Loucy (cell line): ENCODE measurements at regions not wholly inside any gene's neighbourhood (a gene's known extent, or its start where the extent isn't known, plus 50 kb on each side); places are given as distances from the start of the nearest gene placed in this dataset.
"Not testable (repeated sequence)": the region's sequence is repeated elsewhere in the genome, so short reads cannot be mapped to it uniquely, and the experiment has no call there.

Experiments used
- H2AFZ ChIP-seq: fragments of 200-600 bp; sonication (generic); 2 replicates; pipeline ENCODE4 v1.6.0; 2016; ENCODE audit warnings: antibody characterized with exemption, mild to moderate bottlenecking, low read length, moderate library complexity
- H3F3A ChIP-seq: fragments of 200-600 bp; 2 replicates; pipeline ENCODE4 v1.6.0; 2016; ENCODE audit warnings: antibody characterized with exemption, low read depth, mild to moderate bottlenecking
- H3K27me3 ChIP-seq: fragments of 200-600 bp; sonication (generic); 2 replicates; pipeline ENCODE4 v1.6.1; 2014; ENCODE audit warnings: low read length, mild to moderate bottlenecking; ENCODE audit not compliant: insufficient read depth, poor library complexity, severe bottlenecking
- H3K36me3 ChIP-seq: fragments of 200-600 bp; sonication (generic); 2 replicates; pipeline ENCODE4 v1.6.1; 2016; ENCODE audit warnings: low read length; ENCODE audit not compliant: insufficient read depth
- H3K4me1 ChIP-seq: fragments of 200-600 bp; sonication (generic); 2 replicates; pipeline ENCODE4 v1.5.1; 2014; ENCODE audit warnings: low read length, mild to moderate bottlenecking; ENCODE audit not compliant: insufficient read depth, poor library complexity, severe bottlenecking
- H3K4me2 ChIP-seq: fragments of 200-600 bp; sonication (generic); 2 replicates; pipeline ENCODE4 v1.6.0; 2014; ENCODE audit warnings: antibody characterized with exemption, low read length, low read depth, mild to moderate bottlenecking; ENCODE audit not compliant: poor library complexity, severe bottlenecking
- H3K4me3 ChIP-seq: fragments of 200-600 bp; sonication (generic); 2 replicates; pipeline ENCODE4 v1.5.1; 2014; ENCODE audit warnings: low read length, mild to moderate bottlenecking, mixed read lengths; ENCODE audit not compliant: poor library complexity, severe bottlenecking
- H3K79me2 ChIP-seq: fragments of 200-600 bp; sonication (generic); 2 replicates; pipeline ENCODE4 v1.6.1; 2014; ENCODE audit warnings: low read length; ENCODE audit not compliant: insufficient read depth
- H3K9ac ChIP-seq: fragments of 200-600 bp; sonication (generic); 2 replicates; pipeline ENCODE4 v1.6.0; 2014; ENCODE audit warnings: mild to moderate bottlenecking, low read depth, low read length, moderate library complexity; ENCODE audit not compliant: poor library complexity, severe bottlenecking
- H3K9me2 ChIP-seq: fragments of 200-600 bp; sonication (generic); replicated peaks from 2 replicates; pipeline ENCODE4 v1.6.1; 2016; ENCODE audit warnings: low read depth, low read length, mixed read lengths
- H3K9me3 ChIP-seq: fragments of 200-600 bp; sonication (generic); 2 replicates; pipeline ENCODE4 v1.6.1; 2014; ENCODE audit warnings: mild to moderate bottlenecking, antibody characterized with exemption, low read length, low read depth; ENCODE audit not compliant: insufficient read depth
- H4K20me1 ChIP-seq: fragments of 200-600 bp; sonication (generic); 2 replicates; pipeline ENCODE4 v1.6.0; 2014; ENCODE audit warnings: antibody characterized with exemption, low read length, mild to moderate bottlenecking; ENCODE audit not compliant: insufficient read depth, poor library complexity, severe bottlenecking
- CTCF ChIP-seq: fragments of 200-600 bp; sonication (generic); conservative IDR thresholded peaks from 2 replicates; pipeline ENCODE4 v1.5.1; 2014; ENCODE audit warnings: mild to moderate bottlenecking, antibody characterized with exemption, low read length
- EZH2phosphoT487 ChIP-seq: fragments of 200-600 bp; IDR thresholded peaks from 2 replicates; pipeline ENCODE4 v1.6.1; 2018; ENCODE audit warnings: antibody characterized with exemption, mild to moderate bottlenecking, moderate library complexity, borderline replicate concordance

GRCh38 chr2:216987252-216987821, 127.5 kb upstream of the TNP1 start:
- Histone ChIP-seq H3K9ac (no peak overlapping the region), H3K4me1 (no peaks in the 10 kb centered on the region), H3K36me3 (no peaks in the 10 kb centered on the region), H3K4me3 (no peak overlapping the region), H2AFZ (no peak overlapping the region), H3K9me3 (no peaks in the 10 kb centered on the region), H3K4me2 (no peak overlapping the region), H3K27me3 (no peaks in the 10 kb centered on the region), H4K20me1 (no peaks in the 10 kb centered on the region), H3K79me2 (no peaks in the 10 kb centered on the region), H3F3A (no peaks in the 10 kb centered on the region), H3K9me2 (no peaks in the 10 kb centered on the region)
- TF ChIP-seq CTCF = no peak
- TF ChIP-seq EZH2phosphoT487 = no peak

GRCh38 chr2:216985658-216986141, 125.8 kb upstream of the TNP1 start:
- TF ChIP-seq CTCF = no peak
- no peak for TF ChIP-seq EZH2phosphoT487
- Histone ChIP-seq H3K36me3 (no peaks in the 10 kb centered on the region), H3K4me2 (no peak overlapping the region), H2AFZ (no peak overlapping the region), H4K20me1 (no peaks in the 10 kb centered on the region), H3K79me2 (no peaks in the 10 kb centered on the region), H3K9me2 (no peaks in the 10 kb centered on the region), H3K9ac (no peak overlapping the region), H3F3A (no peaks in the 10 kb centered on the region), H3K4me3 (no peak overlapping the region), H3K9me3 (no peaks in the 10 kb centered on the region), H3K4me1 (no peaks in the 10 kb centered on the region), H3K27me3 (no peaks in the 10 kb centered on the region)

- H3K4me1 ChIP-seq = no peaks in the 10 kb centered on the region
- H3K27me3 ChIP-seq = no peaks in the 10 kb centered on the region
- H3K4me3 ChIP-seq = no peak overlapping the region
- H3K79me2 ChIP-seq = no peaks in the 10 kb centered on the region
- no peaks in the 10 kb centered on the region for H3K36me3 ChIP-seq
- no peaks in the 10 kb centered on the region for H3K9me3 ChIP-seq
- H3K9ac ChIP-seq = no peak overlapping the region
- TF ChIP-seq EZH2phosphoT487 (no peak), CTCF (no peak)
- H3K4me2 ChIP-seq = no peak overlapping the region
- no peaks in the 10 kb centered on the region for H3K9me2 ChIP-seq
- H2AFZ ChIP-seq = no peak overlapping the region
- no peaks in the 10 kb centered on the region for H3F3A ChIP-seq
- H4K20me1 ChIP-seq = no peaks in the 10 kb centered on the region
Measured at GRCh38 chr2:216984937-216985336, 125.1 kb upstream of the TNP1 start.

- not testable (repeated sequence) for H3K4me1 ChIP-seq, H4K20me1 ChIP-seq, H3K4me3 ChIP-seq, H3K9ac ChIP-seq, H3K79me2 ChIP-seq, H3F3A ChIP-seq, H3K4me2 ChIP-seq, H2AFZ ChIP-seq, H3K9me3 ChIP-seq, H3K9me2 ChIP-seq, H3K36me3 ChIP-seq, H3K27me3 ChIP-seq
Measured at GRCh38 chr2:216981951-216982350, 122.1 kb upstream of the TNP1 start.

GRCh38 chr2:216980510-216980909, 120.6 kb upstream of the TNP1 start:
- H3F3A ChIP-seq, H2AFZ ChIP-seq, H3K27me3 ChIP-seq, H3K4me3 ChIP-seq, H3K4me2 ChIP-seq, H3K9ac ChIP-seq, H3K9me2 ChIP-seq, H3K36me3 ChIP-seq, H3K79me2 ChIP-seq, H3K9me3 ChIP-seq, H4K20me1 ChIP-seq, H3K4me1 ChIP-seq: not testable (repeated sequence)
